ENCODE measurements at regions not wholly inside any gene's neighbourhood (a gene's known extent, or its start where the extent isn't known, plus 50 kb on each side); places are given as distances from the start of the nearest gene placed in this dataset.

GRCh38 chr12:24416423-24417109 is 467.1 kb upstream of the SOX5 start:
- TF ChIP-seq CTCF (IDR thresholded peaks at IDR 0.05) (no peak), EZH2 (IDR thresholded peaks at IDR 0.05; ENCODE audit: borderline replicate concordance, insufficient read depth, low read depth, low read length, poor library complexity, severe bottlenecking) (no peak)
